Fibroblast of upper back skin (primary cell): ENCODE measurements at regions not wholly inside any gene's neighbourhood (a gene's known extent, or its start where the extent isn't known, plus 50 kb on each side); places are given as distances from the start of the nearest gene placed in this dataset.
A peak's percentile ranks its signal among the peaks of the same experiment; 100 is the strongest.
"Not testable (repeated sequence)": the region's sequence is repeated elsewhere in the genome, so short reads cannot be mapped to it uniquely, and the experiment has no call there.

Experiments used
- DNase-seq: peaks from one replicate; pipeline ENCODE4 v3.0.0-alpha.2; 2013

- DNase-seq, result not testable (repeated sequence)
Observed at GRCh38 chr2:154583274-154583673, 115.2 kb upstream of the KCNJ3 start.

- no peak for DNase-seq
Observed at GRCh38 chr2:154587739-154588138, 110.8 kb upstream of the KCNJ3 start.

- DNase-seq, result no peak
Observed at GRCh38 chr2:154588838-154589237, 109.7 kb upstream of the KCNJ3 start.

- no peak for DNase-seq
Observed at GRCh38 chr2:154589514-154589913, 109.0 kb upstream of the KCNJ3 start.

GRCh38 chr2:154591294-154591820, 107.1 kb upstream of the KCNJ3 start:
- DNase-seq, result no peak

- DNase-seq, result no peak
Observed at GRCh38 chr2:154599189-154599588, 99.3 kb upstream of the KCNJ3 start.

GRCh38 chr2:154600927-154601494, 97.5 kb upstream of the KCNJ3 start:
- no peak for DNase-seq

- no peak for DNase-seq
Observed at GRCh38 chr2:154603682-154604081, 94.8 kb upstream of the KCNJ3 start.

- no peak for DNase-seq
Observed at GRCh38 chr2:154608438-154608837, 90.1 kb upstream of the KCNJ3 start.

- DNase-seq, result no peak
Observed at GRCh38 chr2:154614906-154615305, 83.6 kb upstream of the KCNJ3 start.

- no peak for DNase-seq
Observed at GRCh38 chr2:154616659-154617058, 81.8 kb upstream of the KCNJ3 start.

GRCh38 chr2:154620471-154620870, 78.0 kb upstream of the KCNJ3 start:
- DNase-seq, result no peak

GRCh38 chr2:154623819-154624218, 74.7 kb upstream of the KCNJ3 start:
- DNase-seq, result peak; percentile 52

GRCh38 chr2:154637456-154637855, 61.0 kb upstream of the KCNJ3 start:
- DNase-seq, result peak; percentile 11

- DNase-seq, result no peak
Observed at GRCh38 chr2:154638783-154639182, 59.7 kb upstream of the KCNJ3 start.

- no peak for DNase-seq
Observed at GRCh38 chr2:154640000-154640399, 58.5 kb upstream of the KCNJ3 start.
